ENCODE measurements at regions not wholly inside any gene's neighbourhood (a gene's known extent, or its start where the extent isn't known, plus 50 kb on each side); places are given as distances from the start of the nearest gene placed in this dataset.
"Not testable (repeated sequence)": the region's sequence is repeated elsewhere in the genome, so short reads cannot be mapped to it uniquely, and the experiment has no call there.

GRCh38 chr1:161422914-161423313 is 55.2 kb upstream of the CFAP126 start:
- H3K4me3 Mint-ChIP-seq; H3K9me3 ChIP-seq (ENCODE audit: control insufficient read depth in 2 of 3, low read length in 3 of 3); CTCF ChIA-PET; H3K4me3 ChIP-seq (ENCODE audit: low read length); POLR2A ChIA-PET; H3K27ac Mint-ChIP-seq; H3K4me1 ChIP-seq (ENCODE audit: control insufficient read depth in 2 of 2, insufficient read depth in 2 of 2, low read length in 2 of 2); H3K9me3 Mint-ChIP-seq; H3K36me3 ChIP-seq (ENCODE audit: control insufficient read depth in 2 of 3, insufficient read depth in 3 of 3, low read length in 3 of 3); H3K27ac ChIP-seq (ENCODE audit: low read depth, low read length); ATAC-seq; H3K27me3 ChIP-seq (ENCODE audit: control insufficient read depth in 2 of 2, insufficient read depth in 2 of 2, low read length in 2 of 2); DNase-seq: not testable (repeated sequence)
- Mint-ChIP-seq H3K4me1 (peaks cover 5 to 22% (median 8%) of the 10 kb centered on the region in 7 donors), H3K27me3 (peaks cover 12 to 21% (median 16%) of the 10 kb centered on the region in 5 donors), H3K36me3 (peaks cover 0 to 14% (median 7%) of the 10 kb centered on the region in 5 donors)
- intact Hi-C loops (cut with micrococcal nuclease), result loop anchor here (1.0 kb wide), 2 partner anchors 23 to 24 kb away; no protein-coding TSS in a partner anchor

- H3K4me1 ChIP-seq (ENCODE audit: control insufficient read depth in 2 of 2, insufficient read depth in 2 of 2, low read length in 2 of 2), result peaks cover 0 to 4% of the 10 kb centered on the region in 2 donors
- ChIA-PET POLR2A (no interaction called here), CTCF (interaction anchor here (0.6 kb wide), 1 partner anchor 316 kb away, joined by 3 read pairs; no protein-coding TSS in a partner anchor)
- peaks cover under 1 to 8% (median 4%) of the 10 kb centered on the region in 5 donors for H3K27me3 Mint-ChIP-seq
- no peak for ATAC-seq
- H3K4me3 Mint-ChIP-seq, result peak overlapping the region; percentile 49 to 84 (median 78)
- no peaks in the 10 kb centered on the region for H3K27me3 ChIP-seq (ENCODE audit: control insufficient read depth in 2 of 2, insufficient read depth in 2 of 2, low read length in 2 of 2)
- H3K4me3 ChIP-seq (ENCODE audit: low read length), result peak overlapping the region; percentile 21
- H3K9me3 ChIP-seq (ENCODE audit: control insufficient read depth in 2 of 3, low read length in 3 of 3), result no peaks in the 10 kb centered on the region
- H3K36me3 ChIP-seq (ENCODE audit: control insufficient read depth in 2 of 3, insufficient read depth in 3 of 3, low read length in 3 of 3), result no peaks in the 10 kb centered on the region
- no peak overlapping the region for H3K27ac ChIP-seq (ENCODE audit: low read depth, low read length)
- peaks cover 0 to 4% (median 0%) of the 10 kb centered on the region in 11 donors for H3K9me3 Mint-ChIP-seq
- H3K27ac Mint-ChIP-seq, result peak overlapping the region in 1 of 9 donors; percentile 93
- no peak for DNase-seq
- peaks cover 0 to 14% (median 7%) of the 10 kb centered on the region in 7 donors for H3K4me1 Mint-ChIP-seq
- H3K36me3 Mint-ChIP-seq, result peaks cover 0 to 14% (median 7%) of the 10 kb centered on the region in 5 donors
- intact Hi-C loops (cut with micrococcal nuclease), result no loop called here
These were observed 53.8 kb upstream of the CFAP126 start for GRCh38 chr1:161421456-161421855.

DNA sequence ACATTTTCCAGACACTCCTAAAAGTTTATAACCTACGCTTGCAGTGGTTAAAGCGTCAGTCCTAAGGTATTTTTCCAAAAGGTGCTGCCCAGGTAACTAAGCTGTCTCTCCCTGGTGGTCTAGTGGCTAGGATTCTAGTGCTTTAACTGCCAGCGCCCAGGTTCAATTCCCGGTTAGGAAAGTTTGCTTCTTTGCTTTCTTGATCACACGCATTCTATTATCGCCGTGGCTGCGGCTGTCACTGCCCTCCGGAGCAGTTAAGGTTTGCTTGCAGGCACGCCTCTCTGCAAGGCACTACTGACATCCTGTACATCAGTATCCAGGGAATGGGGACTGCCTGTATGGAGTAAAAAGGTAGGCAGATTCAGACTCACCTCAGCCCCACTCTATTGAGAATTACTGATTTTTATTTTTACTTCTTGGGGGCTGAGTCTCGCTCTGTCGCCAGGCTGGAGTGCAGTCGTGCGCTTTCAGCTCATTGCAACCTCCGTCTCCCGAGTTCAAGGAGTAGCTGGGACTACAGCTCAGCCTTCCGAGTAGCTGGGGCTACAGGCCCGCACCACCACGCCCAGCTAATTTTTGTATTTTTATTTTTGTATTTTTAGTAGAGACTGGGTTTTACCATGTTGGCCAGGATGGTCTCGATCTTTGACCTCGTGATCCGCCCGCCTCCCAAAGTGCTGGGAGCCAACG is 53.2 kb upstream of the CFAP126 start:
- peaks cover 0 to 4% (median 0%) of the 10 kb centered on the region in 11 donors for H3K9me3 Mint-ChIP-seq
- no peak overlapping the region for H3K27ac ChIP-seq (ENCODE audit: low read depth, low read length)
- peaks cover 0 to 6% (median 4%) of the 10 kb centered on the region in 5 donors for H3K27me3 Mint-ChIP-seq
- no peaks in the 10 kb centered on the region for H3K36me3 ChIP-seq (ENCODE audit: control insufficient read depth in 2 of 3, insufficient read depth in 3 of 3, low read length in 3 of 3)
- ChIA-PET POLR2A (interaction anchor here (0.7 kb wide), 1 partner anchor 16 kb away, joined by 3 read pairs; no protein-coding TSS in a partner anchor), CTCF (interaction anchor here (0.6 kb wide), 1 partner anchor 316 kb away, joined by 3 read pairs; no protein-coding TSS in a partner anchor)
- ATAC-seq (no peak), DNase-seq (no peak)
- no peak overlapping the region for H3K4me3 ChIP-seq (ENCODE audit: low read length)
- H3K36me3 Mint-ChIP-seq, result peaks cover 0 to 14% (median 7%) of the 10 kb centered on the region in 5 donors
- H3K9me3 ChIP-seq (ENCODE audit: control insufficient read depth in 2 of 3, low read length in 3 of 3), result no peaks in the 10 kb centered on the region
- H3K4me1 ChIP-seq (ENCODE audit: control insufficient read depth in 2 of 2, insufficient read depth in 2 of 2, low read length in 2 of 2), result peaks cover 0 to 4% of the 10 kb centered on the region in 2 donors
- H3K27ac Mint-ChIP-seq, result peak overlapping the region in 1 of 9 donors; percentile 62
- H3K4me3 Mint-ChIP-seq, result peak overlapping the region in 9 of 10 donors; percentile 4 to 84 (median 67)
- intact Hi-C loops (cut with micrococcal nuclease), result no loop called here
- no peaks in the 10 kb centered on the region for H3K27me3 ChIP-seq (ENCODE audit: control insufficient read depth in 2 of 2, insufficient read depth in 2 of 2, low read length in 2 of 2)
- peaks cover 0 to 14% (median 7%) of the 10 kb centered on the region in 7 donors for H3K4me1 Mint-ChIP-seq

DNA sequence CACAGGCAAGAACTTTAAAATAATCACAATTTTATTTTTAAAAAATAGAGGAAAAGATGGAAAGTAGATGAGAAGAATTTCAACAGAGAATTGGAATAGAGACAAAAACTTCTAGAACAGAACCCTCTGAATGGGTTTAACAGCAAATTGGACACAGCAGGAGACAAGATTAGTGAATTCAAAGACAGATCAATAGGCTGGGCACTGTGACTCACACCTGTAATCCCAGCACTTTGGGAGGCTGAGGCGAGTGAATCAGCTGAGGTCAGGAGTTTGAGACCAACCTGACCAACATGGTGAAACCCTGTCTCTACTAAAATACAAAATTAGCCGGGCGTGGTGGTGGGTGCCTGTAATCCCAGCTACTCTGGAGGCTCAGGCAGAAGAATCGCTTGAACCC is 49.9 kb upstream of the CFAP126 start:
- intact Hi-C loops (cut with micrococcal nuclease); H3K4me3 Mint-ChIP-seq; H3K36me3 ChIP-seq (ENCODE audit: control insufficient read depth in 2 of 3, insufficient read depth in 3 of 3, low read length in 3 of 3); H3K4me1 ChIP-seq (ENCODE audit: control insufficient read depth in 2 of 2, insufficient read depth in 2 of 2, low read length in 2 of 2); H3K9me3 ChIP-seq (ENCODE audit: control insufficient read depth in 2 of 3, low read length in 3 of 3); H3K9me3 Mint-ChIP-seq; H3K27me3 Mint-ChIP-seq; DNase-seq; POLR2A ChIA-PET; H3K27ac ChIP-seq (ENCODE audit: low read depth, low read length); CTCF ChIA-PET; ATAC-seq; H3K27me3 ChIP-seq (ENCODE audit: control insufficient read depth in 2 of 2, insufficient read depth in 2 of 2, low read length in 2 of 2); H3K36me3 Mint-ChIP-seq; H3K4me3 ChIP-seq (ENCODE audit: low read length): not testable (repeated sequence)
- H3K27ac Mint-ChIP-seq, result peak overlapping the region in 1 of 9 donors; percentile 47
- H3K4me1 Mint-ChIP-seq, result peaks cover 0 to 10% (median 5%) of the 10 kb centered on the region in 7 donors

All from naive thymus-derived CD4-positive, alpha-beta T cell (primary cell).